ENCODE measurements at regions not wholly inside any gene's neighbourhood (a gene's known extent, or its start where the extent isn't known, plus 50 kb on each side); places are given as distances from the start of the nearest gene placed in this dataset.

DNA sequence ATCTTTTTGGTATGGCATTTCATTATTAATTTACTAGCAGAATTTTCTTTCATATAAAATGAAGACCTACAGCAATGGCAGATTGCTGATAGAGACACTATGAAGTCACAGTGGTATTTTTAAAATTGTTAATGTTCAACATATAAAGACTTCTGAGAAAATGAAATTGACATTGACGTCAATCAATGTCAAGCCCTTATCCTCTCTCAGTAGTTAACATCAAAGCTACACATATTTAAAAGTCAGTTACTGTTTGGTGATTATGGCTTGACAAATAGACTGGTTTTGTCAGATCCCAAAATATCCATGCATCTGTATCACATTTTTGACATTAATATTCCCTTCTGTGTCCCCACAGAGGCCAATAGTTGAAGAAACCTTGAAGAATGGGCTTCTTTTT is 1069.1 kb upstream of the SEL1L start:
- no peak overlapping the region for H3K4me3 ChIP-seq
- intact Hi-C loops (cut with DNase I): no loop called here
- no peak for TF ChIP-seq POLR2AphosphoS5 (IDR thresholded peaks at IDR 0.05)
- TF ChIP-seq, protein P1, sequence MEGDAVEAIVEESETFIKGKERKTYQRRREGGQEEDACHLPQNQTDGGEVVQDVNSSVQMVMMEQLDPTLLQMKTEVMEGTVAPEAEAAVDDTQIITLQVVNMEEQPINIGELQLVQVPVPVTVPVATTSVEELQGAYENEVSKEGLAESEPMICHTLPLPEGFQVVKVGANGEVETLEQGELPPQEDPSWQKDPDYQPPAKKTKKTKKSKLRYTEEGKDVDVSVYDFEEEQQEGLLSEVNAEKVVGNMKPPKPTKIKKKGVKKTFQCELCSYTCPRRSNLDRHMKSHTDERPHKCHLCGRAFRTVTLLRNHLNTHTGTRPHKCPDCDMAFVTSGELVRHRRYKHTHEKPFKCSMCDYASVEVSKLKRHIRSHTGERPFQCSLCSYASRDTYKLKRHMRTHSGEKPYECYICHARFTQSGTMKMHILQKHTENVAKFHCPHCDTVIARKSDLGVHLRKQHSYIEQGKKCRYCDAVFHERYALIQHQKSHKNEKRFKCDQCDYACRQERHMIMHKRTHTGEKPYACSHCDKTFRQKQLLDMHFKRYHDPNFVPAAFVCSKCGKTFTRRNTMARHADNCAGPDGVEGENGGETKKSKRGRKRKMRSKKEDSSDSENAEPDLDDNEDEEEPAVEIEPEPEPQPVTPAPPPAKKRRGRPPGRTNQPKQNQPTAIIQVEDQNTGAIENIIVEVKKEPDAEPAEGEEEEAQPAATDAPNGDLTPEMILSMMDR (IDR thresholded peaks at IDR 0.05): no peak
- no peak for TF ChIP-seq POLR2A (IDR thresholded peaks at IDR 0.05)
- no peaks in the 10 kb centered on the region for H3K4me1 ChIP-seq (replicated peaks)
- no peak overlapping the region for H3K27ac ChIP-seq
- WGBS: 98% methylated on average over 1 of the region's 1 CpG
- no peaks in the 10 kb centered on the region for H3K9me3 ChIP-seq
- H3K36me3 ChIP-seq: no peaks in the 10 kb centered on the region
- DNase-seq (ENCODE audit: low spot score): no peak
- no peaks in the 10 kb centered on the region for H3K27me3 ChIP-seq (replicated peaks; ENCODE audit: insufficient read depth)

DNA sequence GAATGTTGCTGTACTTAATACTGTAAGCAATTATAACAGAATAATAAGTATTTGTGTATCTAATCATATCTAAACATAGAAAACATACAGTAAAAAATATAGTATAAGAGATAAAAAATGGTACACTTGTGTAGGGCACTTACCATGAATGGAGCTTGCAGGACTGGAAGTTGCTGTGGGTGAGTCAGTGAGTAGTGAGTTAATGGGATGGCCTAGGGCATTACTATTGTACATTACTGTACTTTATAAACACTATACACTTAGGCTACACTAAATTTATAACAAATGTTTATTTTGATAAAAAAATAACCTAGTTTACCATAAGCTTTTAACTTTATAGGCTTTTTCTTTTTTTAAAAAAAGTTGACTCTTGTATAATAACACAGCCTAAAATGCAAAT is 1071.2 kb upstream of the SEL1L start:
- TF ChIP-seq POLR2AphosphoS5 (IDR thresholded peaks at IDR 0.05) (no peak), POLR2A (IDR thresholded peaks at IDR 0.05) (no peak)
- TF ChIP-seq, protein P1 (IDR thresholded peaks at IDR 0.05): no peak
- Histone ChIP-seq H3K36me3 (no peaks in the 10 kb centered on the region), H3K9me3 (no peaks in the 10 kb centered on the region), H3K27me3 (replicated peaks; ENCODE audit: insufficient read depth) (no peaks in the 10 kb centered on the region), H3K4me3 (no peak overlapping the region), H3K27ac (no peak overlapping the region), H3K4me1 (replicated peaks) (no peaks in the 10 kb centered on the region)
- intact Hi-C loops (cut with DNase I): no loop called here
- no peak for DNase-seq (ENCODE audit: low spot score)

DNA sequence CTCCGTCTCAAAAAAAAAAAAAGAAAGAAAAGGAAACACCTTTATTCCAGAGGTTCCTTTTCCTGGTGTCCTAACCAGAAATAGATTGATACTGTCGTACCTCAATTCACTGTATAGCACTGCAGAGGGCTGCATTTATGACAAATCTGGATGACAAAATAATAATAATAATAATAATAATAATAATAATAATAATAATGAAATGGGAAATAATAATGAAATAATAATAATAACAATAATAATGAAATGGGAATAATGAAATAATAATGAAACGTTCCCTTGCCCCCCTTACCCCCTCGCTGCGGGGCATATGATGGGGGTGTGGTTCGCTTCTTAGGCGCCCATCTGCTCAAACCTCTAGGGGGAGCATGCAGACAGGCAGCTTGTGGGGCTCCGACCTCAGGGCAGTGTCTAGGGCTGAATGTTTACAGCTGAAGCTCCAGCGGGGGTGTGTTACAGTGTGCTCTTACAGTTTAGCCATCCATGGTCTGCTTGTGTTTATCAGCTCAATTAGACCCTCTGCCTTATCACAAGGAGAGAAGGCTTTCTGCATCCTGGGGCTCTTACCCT is 1088.3 kb upstream of the SEL1L start:
- WGBS: 97% methylated on average over 9 of the region's 9 CpGs
- no peaks in the 10 kb centered on the region for H3K9me3 ChIP-seq
- intact Hi-C loops (cut with DNase I): no loop called here
- TF ChIP-seq POLR2AphosphoS5 (IDR thresholded peaks at IDR 0.05): no peak
- DNase-seq (ENCODE audit: low spot score): no peak
- H3K27ac ChIP-seq: no peak overlapping the region
- H3K4me3 ChIP-seq: no peak overlapping the region
- no peaks in the 10 kb centered on the region for H3K27me3 ChIP-seq (replicated peaks; ENCODE audit: insufficient read depth)
- no peaks in the 10 kb centered on the region for H3K36me3 ChIP-seq
- H3K4me1 ChIP-seq (replicated peaks): no peaks in the 10 kb centered on the region

DNA sequence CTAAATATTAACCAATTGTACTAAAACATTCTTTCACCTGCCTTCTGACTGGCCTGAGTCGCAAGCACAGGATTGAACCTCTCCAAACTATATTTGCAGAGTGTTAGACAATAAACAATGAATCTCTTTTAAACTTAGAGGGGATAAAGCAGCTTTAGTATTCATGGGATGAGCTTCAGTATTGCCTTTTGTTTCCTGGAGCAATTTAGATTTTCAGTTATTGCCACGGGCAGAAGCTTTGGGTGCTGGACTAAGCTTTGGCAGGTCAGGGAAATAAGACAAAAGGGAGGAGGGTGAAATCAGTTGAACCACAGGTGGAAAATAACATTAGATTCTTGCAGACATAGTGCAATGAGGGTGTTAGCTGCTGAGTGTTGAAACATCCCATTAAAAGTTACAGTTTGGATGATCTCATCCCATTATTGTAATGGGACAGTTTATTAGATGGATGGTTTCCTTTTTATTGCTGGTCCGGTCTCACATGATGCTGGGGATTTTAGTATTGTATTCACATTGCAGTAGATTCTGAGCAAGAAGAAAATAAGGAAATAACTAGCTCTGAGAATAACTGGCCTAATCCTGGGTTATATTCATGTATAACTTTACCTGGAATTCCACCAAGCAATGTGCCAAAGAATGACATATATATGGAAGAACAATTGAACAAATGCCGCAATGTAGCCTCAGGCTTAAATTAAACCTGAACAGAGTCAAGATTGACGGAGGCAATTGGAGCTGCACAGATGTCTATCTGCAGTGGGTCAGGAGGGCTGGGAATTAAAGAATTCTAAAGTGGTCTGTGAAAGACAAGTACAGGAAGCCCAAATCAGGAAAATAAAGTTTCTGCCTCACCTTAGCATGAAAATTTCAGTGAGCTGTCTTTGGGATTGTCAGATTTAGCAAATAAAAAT is 1092.8 kb upstream of the SEL1L start:
- intact Hi-C loops (cut with DNase I): no loop called here
- DNase-seq (ENCODE audit: low spot score): no peak
- H3K27ac ChIP-seq: no peak overlapping the region
- no peaks in the 10 kb centered on the region for H3K36me3 ChIP-seq
- no peaks in the 10 kb centered on the region for H3K9me3 ChIP-seq
- WGBS: 32% methylated on average over 5 of the region's 5 CpGs
- H3K4me3 ChIP-seq: no peak overlapping the region
- H3K27me3 ChIP-seq (replicated peaks; ENCODE audit: insufficient read depth): no peaks in the 10 kb centered on the region
- no peak for TF ChIP-seq POLR2A (IDR thresholded peaks at IDR 0.05)
- TF ChIP-seq, protein P1 (IDR thresholded peaks at IDR 0.05): no peak
- no peak for TF ChIP-seq POLR2AphosphoS5 (IDR thresholded peaks at IDR 0.05)
- H3K4me1 ChIP-seq (replicated peaks): no peaks in the 10 kb centered on the region

DNA sequence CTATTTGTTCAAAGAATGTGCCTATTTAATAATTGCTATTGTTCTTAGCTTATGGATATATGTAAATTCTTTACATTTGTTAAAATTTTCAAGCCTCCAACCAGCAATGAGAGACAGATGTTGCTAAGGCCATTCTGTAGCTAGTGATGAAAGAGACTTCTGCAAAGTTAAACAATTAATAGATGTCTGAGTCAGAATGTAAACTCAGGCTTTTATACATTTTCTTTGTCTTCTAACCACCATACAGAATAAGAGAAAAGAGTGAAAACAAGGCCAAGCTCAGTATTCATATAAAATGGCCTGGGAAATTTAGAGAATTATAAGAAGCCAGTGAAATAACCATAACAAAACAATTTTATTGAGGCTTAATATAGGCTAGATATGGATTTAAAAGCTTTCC is 1102.3 kb upstream of the SEL1L start:
- Histone ChIP-seq H3K27ac (no peak overlapping the region), H3K4me3 (no peak overlapping the region), H3K9me3 (no peaks in the 10 kb centered on the region), H3K36me3 (no peaks in the 10 kb centered on the region), H3K4me1 (replicated peaks) (no peaks in the 10 kb centered on the region), H3K27me3 (replicated peaks; ENCODE audit: insufficient read depth) (no peaks in the 10 kb centered on the region)
- DNase-seq (ENCODE audit: low spot score): no peak
- no peak for TF ChIP-seq POLR2AphosphoS5 (IDR thresholded peaks at IDR 0.05)
- no peak for TF ChIP-seq POLR2A (IDR thresholded peaks at IDR 0.05)
- TF ChIP-seq, protein P1 (IDR thresholded peaks at IDR 0.05): no peak
- intact Hi-C loops (cut with DNase I): no loop called here

Measured in prostate gland (tissue), 2 donors.